ENCODE measurements at regions not wholly inside any gene's neighbourhood (a gene's known extent, or its start where the extent isn't known, plus 50 kb on each side); places are given as distances from the start of the nearest gene placed in this dataset.

DNA sequence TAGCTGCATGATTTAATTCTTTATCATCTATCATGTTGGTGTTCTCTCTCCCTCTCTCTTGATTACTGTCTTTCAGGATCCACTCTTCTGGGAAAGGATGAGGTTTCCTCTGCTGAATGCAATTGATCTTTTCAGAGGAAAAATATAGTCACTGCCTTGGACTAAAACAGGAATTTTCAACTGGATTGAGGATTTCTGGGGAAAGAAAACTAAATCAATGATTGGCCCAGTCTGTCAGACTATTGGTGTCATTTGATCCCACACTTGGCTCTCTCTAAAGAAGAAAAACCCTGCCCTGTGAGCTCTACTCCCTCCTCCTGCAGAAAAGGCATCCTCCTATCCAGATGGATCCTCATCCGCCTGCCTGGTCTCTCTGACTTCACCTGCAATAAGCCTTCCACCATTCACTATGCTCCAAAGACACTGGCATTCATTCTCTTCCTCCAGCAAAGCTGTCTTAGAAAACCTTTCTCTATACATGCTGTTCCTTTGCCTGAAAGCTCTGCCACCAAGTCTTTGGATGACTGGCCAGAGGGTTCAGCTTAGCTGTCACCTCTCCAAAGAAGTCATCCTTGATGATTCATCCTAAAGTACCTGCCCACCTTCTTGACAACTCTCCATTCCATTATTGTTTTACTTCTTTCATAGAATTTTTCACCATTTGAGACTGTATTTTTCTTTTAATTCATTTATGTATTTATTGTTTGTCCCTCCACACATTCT lies 127.7 kb upstream of the CAND1 start:
- TF ChIP-seq, protein P1, sequence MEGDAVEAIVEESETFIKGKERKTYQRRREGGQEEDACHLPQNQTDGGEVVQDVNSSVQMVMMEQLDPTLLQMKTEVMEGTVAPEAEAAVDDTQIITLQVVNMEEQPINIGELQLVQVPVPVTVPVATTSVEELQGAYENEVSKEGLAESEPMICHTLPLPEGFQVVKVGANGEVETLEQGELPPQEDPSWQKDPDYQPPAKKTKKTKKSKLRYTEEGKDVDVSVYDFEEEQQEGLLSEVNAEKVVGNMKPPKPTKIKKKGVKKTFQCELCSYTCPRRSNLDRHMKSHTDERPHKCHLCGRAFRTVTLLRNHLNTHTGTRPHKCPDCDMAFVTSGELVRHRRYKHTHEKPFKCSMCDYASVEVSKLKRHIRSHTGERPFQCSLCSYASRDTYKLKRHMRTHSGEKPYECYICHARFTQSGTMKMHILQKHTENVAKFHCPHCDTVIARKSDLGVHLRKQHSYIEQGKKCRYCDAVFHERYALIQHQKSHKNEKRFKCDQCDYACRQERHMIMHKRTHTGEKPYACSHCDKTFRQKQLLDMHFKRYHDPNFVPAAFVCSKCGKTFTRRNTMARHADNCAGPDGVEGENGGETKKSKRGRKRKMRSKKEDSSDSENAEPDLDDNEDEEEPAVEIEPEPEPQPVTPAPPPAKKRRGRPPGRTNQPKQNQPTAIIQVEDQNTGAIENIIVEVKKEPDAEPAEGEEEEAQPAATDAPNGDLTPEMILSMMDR (IDR thresholded peaks at IDR 0.05; ENCODE audit: borderline replicate concordance, extremely low read depth, low read length, poor library complexity, severe bottlenecking), result no peak
- no peak for TF ChIP-seq EZH2 (IDR thresholded peaks at IDR 0.05; ENCODE audit: borderline replicate concordance, low read depth, low read length, severe bottlenecking)
